ENCODE measurements at regions not wholly inside any gene's neighbourhood (a gene's known extent, or its start where the extent isn't known, plus 50 kb on each side); places are given as distances from the start of the nearest gene placed in this dataset.

- H3K27me3 ChIP-seq, result no peaks in the 10 kb centered on the region
- 5% methylated on average over 11 of the region's 11 CpGs for WGBS, 2 donors
- H3K4me1 ChIP-seq, result peaks cover 0 to 29% (median 0%) of the 10 kb centered on the region in 4 donors
- peak overlapping the region; percentile 93 to 98 (median 96) for H3K27ac ChIP-seq
- peaks cover 0 to under 1% (median 0%) of the 10 kb centered on the region in 4 donors for H3K9me3 ChIP-seq
- H3K4me3 ChIP-seq, result peak overlapping the region; percentile 68 to 98 (median 84)
- H3K36me3 ChIP-seq, result no peaks in the 10 kb centered on the region
- no peak for DNase-seq (ENCODE audit: low spot score in 2 of 2)
- TF ChIP-seq POLR2A (IDR thresholded peaks at IDR 0.05), result no peak
- TF ChIP-seq CTCF (IDR thresholded peaks at IDR 0.05), result no peak
- TF ChIP-seq EP300 (IDR thresholded peaks at IDR 0.05), result peak in 1 of 2 donors; percentile 5
These were observed 417.4 kb upstream of the NAALADL2 start for GRCh38 chr3:174441588-174442301.

- Histone ChIP-seq H3K4me1 (peaks cover 0 to 29% (median 0%) of the 10 kb centered on the region in 4 donors), H3K4me3 (peak overlapping the region in 2 of 4 donors; percentile 68 to 73), H3K27ac (peak overlapping the region in 2 of 4 donors; percentile 95 to 98), H3K9me3 (peaks cover 0 to 5% (median 0%) of the 10 kb centered on the region in 4 donors), H3K36me3 (no peaks in the 10 kb centered on the region), H3K27me3 (no peaks in the 10 kb centered on the region)
- no peak for DNase-seq (ENCODE audit: low spot score in 2 of 2)
- TF ChIP-seq CTCF (IDR thresholded peaks at IDR 0.05) (no peak), EP300 (IDR thresholded peaks at IDR 0.05) (no peak), POLR2A (IDR thresholded peaks at IDR 0.05) (no peak)
- 34 to 40% methylated on average over 4 of the region's 4 CpGs for WGBS, 2 donors
These were observed 416.8 kb upstream of the NAALADL2 start for GRCh38 chr3:174442302-174442682.

- Histone ChIP-seq H3K27ac (no peak overlapping the region), H3K4me3 (no peak overlapping the region), H3K9me3 (peaks cover 0 to 24% (median 9%) of the 10 kb centered on the region in 4 donors), H3K4me1 (peaks cover 0 to 21% (median 0%) of the 10 kb centered on the region in 4 donors), H3K27me3 (no peaks in the 10 kb centered on the region), H3K36me3 (peaks cover 0 to 13% (median 0%) of the 10 kb centered on the region in 3 donors)
- TF ChIP-seq POLR2A (IDR thresholded peaks at IDR 0.05) (no peak), EP300 (IDR thresholded peaks at IDR 0.05) (no peak), CTCF (IDR thresholded peaks at IDR 0.05) (no peak)
- DNase-seq (ENCODE audit: low spot score in 2 of 2), result no peak
- 86 to 89% methylated on average over 3 of the region's 3 CpGs for WGBS, 2 donors
These were observed 414.7 kb upstream of the NAALADL2 start for GRCh38 chr3:174444391-174444790.

- H3K27me3 ChIP-seq, result no peaks in the 10 kb centered on the region
- no peaks in the 10 kb centered on the region for H3K36me3 ChIP-seq
- TF ChIP-seq EP300 (IDR thresholded peaks at IDR 0.05) (no peak), CTCF (IDR thresholded peaks at IDR 0.05) (no peak), POLR2A (IDR thresholded peaks at IDR 0.05) (no peak)
- H3K27ac ChIP-seq, result no peak overlapping the region
- H3K4me1 ChIP-seq, result no peaks in the 10 kb centered on the region
- WGBS, 2 donors, result 84 to 90% methylated on average over 5 of the region's 5 CpGs
- DNase-seq (ENCODE audit: low spot score in 2 of 2), result no peak
- H3K4me3 ChIP-seq, result no peak overlapping the region
- H3K9me3 ChIP-seq, result peaks cover 0 to 13% (median 0%) of the 10 kb centered on the region in 4 donors
These were observed 401.4 kb upstream of the NAALADL2 start for GRCh38 chr3:174457758-174458157.

GRCh38 chr3:174460831-174461230, 398.3 kb upstream of the NAALADL2 start:
- Histone ChIP-seq H3K36me3 (no peaks in the 10 kb centered on the region), H3K4me1 (no peaks in the 10 kb centered on the region), H3K4me3 (no peak overlapping the region), H3K27me3 (no peaks in the 10 kb centered on the region), H3K27ac (no peak overlapping the region), H3K9me3 (peaks cover 0 to 13% (median 0%) of the 10 kb centered on the region in 4 donors)
- no peak for DNase-seq (ENCODE audit: low spot score in 2 of 2)
- WGBS, 2 donors, result 0 to 34% methylated on average over 1 of the region's 1 CpG
- TF ChIP-seq EP300 (IDR thresholded peaks at IDR 0.05), result no peak
- no peak for TF ChIP-seq CTCF (IDR thresholded peaks at IDR 0.05)
- TF ChIP-seq POLR2A (IDR thresholded peaks at IDR 0.05), result no peak

Data from tibial nerve (tissue), 4 donors.